ENCODE measurements at regions not wholly inside any gene's neighbourhood (a gene's known extent, or its start where the extent isn't known, plus 50 kb on each side); places are given as distances from the start of the nearest gene placed in this dataset.

- TF ChIP-seq, protein P1, sequence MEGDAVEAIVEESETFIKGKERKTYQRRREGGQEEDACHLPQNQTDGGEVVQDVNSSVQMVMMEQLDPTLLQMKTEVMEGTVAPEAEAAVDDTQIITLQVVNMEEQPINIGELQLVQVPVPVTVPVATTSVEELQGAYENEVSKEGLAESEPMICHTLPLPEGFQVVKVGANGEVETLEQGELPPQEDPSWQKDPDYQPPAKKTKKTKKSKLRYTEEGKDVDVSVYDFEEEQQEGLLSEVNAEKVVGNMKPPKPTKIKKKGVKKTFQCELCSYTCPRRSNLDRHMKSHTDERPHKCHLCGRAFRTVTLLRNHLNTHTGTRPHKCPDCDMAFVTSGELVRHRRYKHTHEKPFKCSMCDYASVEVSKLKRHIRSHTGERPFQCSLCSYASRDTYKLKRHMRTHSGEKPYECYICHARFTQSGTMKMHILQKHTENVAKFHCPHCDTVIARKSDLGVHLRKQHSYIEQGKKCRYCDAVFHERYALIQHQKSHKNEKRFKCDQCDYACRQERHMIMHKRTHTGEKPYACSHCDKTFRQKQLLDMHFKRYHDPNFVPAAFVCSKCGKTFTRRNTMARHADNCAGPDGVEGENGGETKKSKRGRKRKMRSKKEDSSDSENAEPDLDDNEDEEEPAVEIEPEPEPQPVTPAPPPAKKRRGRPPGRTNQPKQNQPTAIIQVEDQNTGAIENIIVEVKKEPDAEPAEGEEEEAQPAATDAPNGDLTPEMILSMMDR (IDR thresholded peaks at IDR 0.05), result no peak
- no peak for TF ChIP-seq POLR2A (IDR thresholded peaks at IDR 0.05)
These were observed 266.8 kb downstream of the ABHD5 start for GRCh38 chr3:43957553-43957952.
